Endothelial cell of umbilical vein (primary cell): ENCODE measurements at regions not wholly inside any gene's neighbourhood (a gene's known extent, or its start where the extent isn't known, plus 50 kb on each side); places are given as distances from the start of the nearest gene placed in this dataset.

Experiments
- BruUV-seq: library from RNA; stranded (reverse); fragments of 400-500 nt; replicated peaks from 2 replicates; lab custom pipeline; 2021; lab: Mats Ljungman, UMichigan
- CTCF ChIA-PET: fragments of 300-600, 350-600 bp; sonication (Branson Sonifier 250); formaldehyde crosslinking; loops from one replicate; lab custom pipeline; 2021; ENCODE audit warnings: antibody characterized with exemption, inconsistent platforms; lab: Charles Lee
- POLR2A ChIA-PET: fragments of 300-600, 350-600 bp; sonication (Branson Sonifier 250); formaldehyde crosslinking; loops from one replicate; lab custom pipeline; 2021; ENCODE audit warnings: antibody characterized with exemption, inconsistent platforms; lab: Charles Lee
- DNase-seq: peaks from one replicate; pipeline ENCODE4 v3.0.0-alpha.2; 2011; ENCODE audit warnings: low read depth, low spot score
- FAIRE-seq: peaks from 2 replicates; lab custom pipeline; 2011; peaks lifted over from hg19 to GRCh38; lab: Jason Lieb, UNC
- H2AFZ ChIP-seq: 2 replicates; pipeline ENCODE4 v1.6.0; 2012; ENCODE audit warnings: low read depth, low read length, control low read depth, inconsistent platforms
- H3K27ac ChIP-seq: 2 replicates; pipeline ENCODE4 v1.5.1; 2011; ENCODE audit warnings: low read depth, mild to moderate bottlenecking, control low read depth, low read length, moderate library complexity; ENCODE audit not compliant: insufficient read depth
- H3K27me3 ChIP-seq, 2 experiments: 2 replicates each; pipeline versions ENCODE4 v1.6.0 to v1.6.1; 2011; ENCODE audit warnings: low read length in 2 of 2, mixed read lengths in 1 of 2; ENCODE audit not compliant: control insufficient read depth in 2 of 2, insufficient read depth in 2 of 2
- H3K36me3 ChIP-seq, 2 experiments: 2 replicates in 1 of 2; 3 replicates in 1 of 2; pipeline ENCODE4 v1.5.1; 2011; ENCODE audit warnings: low read length in 2 of 2, mild to moderate bottlenecking in 1 of 2, moderate library complexity in 1 of 2; ENCODE audit not compliant: control insufficient read depth in 2 of 2, insufficient read depth in 2 of 2; ENCODE audit errors: extremely low read depth in 1 of 2
- H3K4me1 ChIP-seq: 3 replicates; pipeline ENCODE4 v1.5.1; 2011; ENCODE audit warnings: mild to moderate bottlenecking, low read length; ENCODE audit not compliant: control insufficient read depth, insufficient read depth; ENCODE audit errors: extremely low read depth
- H3K4me2 ChIP-seq: 2 replicates; pipeline ENCODE4 v1.6.1; 2011; ENCODE audit warnings: low read length, control low read depth, mixed read lengths; ENCODE audit not compliant: insufficient read depth
- H3K4me3 ChIP-seq, 3 experiments: fragments of 200-600 bp in 1 of 3; sonication (generic), shearing (Covaris generic) in 1 of 3; replicated peaks in 1 of 3; 2 replicates each; pipeline ENCODE4 v1.5.1; 2011 to 2016; ENCODE audit warnings: control low read depth in 3 of 3, low read length in 3 of 3, mild to moderate bottlenecking in 2 of 3, inconsistent platforms in 1 of 3, low read depth in 1 of 3, moderate library complexity in 1 of 3; ENCODE audit not compliant: insufficient read depth in 1 of 3
- H3K79me2 ChIP-seq: 2 replicates; pipeline ENCODE4 v1.6.0; 2012; ENCODE audit warnings: low read length, inconsistent platforms; ENCODE audit not compliant: control insufficient read depth, insufficient read depth
- H3K9ac ChIP-seq: replicated peaks from 2 replicates; pipeline ENCODE3; 2011; ENCODE audit warnings: low read length, control low read depth; ENCODE audit not compliant: insufficient read depth; ENCODE audit errors: extremely low read depth
- H3K9me1 ChIP-seq: replicated peaks from 3 replicates; pipeline ENCODE4 v1.6.0; 2011; ENCODE audit warnings: mild to moderate bottlenecking, low read length; ENCODE audit not compliant: control insufficient read depth, insufficient read depth; ENCODE audit errors: extremely low read depth
- H3K9me3 ChIP-seq: replicated peaks from 2 replicates; pipeline ENCODE4 v1.5.1; 2012; ENCODE audit warnings: low read length, inconsistent platforms; ENCODE audit not compliant: control insufficient read depth, insufficient read depth
- H4K20me1 ChIP-seq: replicated peaks from 2 replicates; pipeline ENCODE3; 2011; ENCODE audit warnings: mild to moderate bottlenecking, low read length; ENCODE audit not compliant: control insufficient read depth, insufficient read depth; ENCODE audit errors: extremely low read depth
- FOS ChIP-seq: IDR thresholded peaks from 2 replicates; pipeline ENCODE4 v1.6.1; 2011; ENCODE audit warnings: mild to moderate bottlenecking, low read length, moderate library complexity, borderline replicate concordance; ENCODE audit not compliant: insufficient read depth
- JUN ChIP-seq: IDR thresholded peaks from 2 replicates; pipeline ENCODE4 v1.6.1; 2011; ENCODE audit warnings: borderline replicate concordance, low read depth; ENCODE audit not compliant: insufficient read length, insufficient read depth
- POLR2A ChIP-seq: IDR thresholded peaks from 2 replicates; pipeline ENCODE4 v1.6.1; 2012; ENCODE audit warnings: low read depth, mild to moderate bottlenecking, control low read depth, low read length
- POLR2AphosphoS5 ChIP-seq: IDR thresholded peaks from 2 replicates; pipeline ENCODE4 v1.6.1; 2012; ENCODE audit warnings: low read depth, mild to moderate bottlenecking, control low read depth, low read length, moderate library complexity; ENCODE audit not compliant: insufficient read depth
- dilution Hi-C: fragments of 300-500 bp; cut with MboI; formaldehyde crosslinking; loops from one replicate; pipeline ENCODE4 v1.15.0; 2019; ENCODE audit warnings: low sequenced_read_pairs; ENCODE audit not compliant: extremely low pct_ligation_motif_present
- intact Hi-C: fragments of 100-400 bp; cut with micrococcal nuclease; formaldehyde crosslinking; loops from one replicate; pipeline ENCODE4 v1.10.0; 2022

DNA sequence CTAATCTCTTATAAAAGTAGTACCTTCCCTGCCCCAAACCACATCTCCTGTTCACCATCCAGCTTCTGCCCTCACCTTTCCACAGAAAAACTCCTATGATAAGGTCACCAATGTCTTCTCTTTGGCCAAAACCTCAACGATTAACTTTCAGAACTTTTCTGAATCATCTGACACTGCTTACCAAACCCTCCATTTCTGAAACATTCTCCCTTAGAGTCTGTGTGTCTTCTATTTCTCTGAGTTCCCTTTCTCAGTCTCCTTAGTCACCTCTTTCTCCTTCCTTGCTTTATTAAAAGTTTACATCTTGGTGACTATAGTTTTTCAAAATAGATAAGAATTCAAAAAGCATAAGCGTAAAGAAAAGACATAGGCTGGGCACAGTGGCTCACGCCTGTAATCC lies 51.3 kb upstream of the SP3 start:
- Histone ChIP-seq H4K20me1 (no peaks in the 10 kb centered on the region), H3K9me1 (no peaks in the 10 kb centered on the region), H3K4me1 (peaks cover 10% of the 10 kb centered on the region), H3K9ac (no peak overlapping the region), H3K4me3 (no peak overlapping the region), H2AFZ (no peak overlapping the region), H3K36me3 (no peaks in the 10 kb centered on the region), H3K27me3 (peaks cover 0 to 2% of the 10 kb centered on the region in 2 experiments), H3K79me2 (no peaks in the 10 kb centered on the region), H3K9me3 (no peaks in the 10 kb centered on the region), H3K4me2 (no peak overlapping the region), H3K27ac (no peak overlapping the region)
- ChIA-PET POLR2A (no interaction called here), CTCF (interaction anchor here (0.7 kb wide), 1 partner anchor 12 kb away, joined by 3 read pairs; no protein-coding TSS in a partner anchor)
- DNase-seq, result no peak
- TF ChIP-seq POLR2AphosphoS5 (no peak), POLR2A (no peak), FOS (no peak)
- no TSS peak for BruUV-seq
- FAIRE-seq, result no peak
- intact Hi-C loops (no loop called here), dilution Hi-C loops (no loop called here)

GRCh38 chr2:174015428-174015827 lies 50.3 kb upstream of the SP3 start:
- TF ChIP-seq JUN, result no peak
- no peak for TF ChIP-seq POLR2A
- FAIRE-seq (no peak), DNase-seq (no peak)
- H3K4me2 ChIP-seq, result no peak overlapping the region
- no TSS peak for BruUV-seq
- no peaks in the 10 kb centered on the region for H3K36me3 ChIP-seq
- H3K27ac ChIP-seq, result no peak overlapping the region
- no peak overlapping the region for H3K4me3 ChIP-seq
- no peaks in the 10 kb centered on the region for H3K9me1 ChIP-seq
- H3K4me1 ChIP-seq, result peaks cover 10% of the 10 kb centered on the region
- no peaks in the 10 kb centered on the region for H3K9me3 ChIP-seq
- H4K20me1 ChIP-seq, result no peaks in the 10 kb centered on the region
- dilution Hi-C loops, result no loop called here
- no peak overlapping the region for H2AFZ ChIP-seq
- ChIA-PET CTCF (interaction anchor here (0.9 to 1.4 kb wide), 2 partner anchors 12 to 23 kb away, joined by 3 read pairs; no protein-coding TSS in a partner anchor), POLR2A (no interaction called here)
- H3K9ac ChIP-seq, result no peak overlapping the region
- peaks cover 0 to 2% of the 10 kb centered on the region in 2 experiments for H3K27me3 ChIP-seq
- H3K79me2 ChIP-seq, result no peaks in the 10 kb centered on the region
- intact Hi-C loops, result no loop called here
